Lower leg skin (tissue), 4 donors: ENCODE measurements at regions not wholly inside any gene's neighbourhood (a gene's known extent, or its start where the extent isn't known, plus 50 kb on each side); places are given as distances from the start of the nearest gene placed in this dataset.

ENCODE experiments used
- DNase-seq, 2 donors: peaks; one replicate each; pipeline ENCODE4 v3.0.0-alpha.2; 2019; ENCODE audit warnings: low spot score in 2 of 2
- H3K4me3 ChIP-seq: fragments of 200-600 bp; sonication (generic); 2 replicates; pipeline ENCODE4 v1.5.1; 2017; ENCODE audit warnings: mild to moderate bottlenecking, low read depth; ENCODE audit not compliant: poor library complexity, severe bottlenecking
- POLR2A ChIP-seq, 2 donors: fragments of 450-650 bp; IDR thresholded peaks; one replicate each; pipeline ENCODE4 v1.6.1; 2016 to 2017; ENCODE audit warnings: antibody characterized with exemption in 2 of 2, mild to moderate bottlenecking in 1 of 2, moderate library complexity in 1 of 2
- WGBS, 2 donors: methylation state at CpG; one replicate each; pipeline ENCODE4 v1.1.5; 2018; 5-methylcytosine and 5-hydroxymethylcytosine counted together
- intact Hi-C: fragments of 100-400 bp; cut with DNase I; formaldehyde crosslinking; loops from one replicate; pipeline ENCODE4 v1.15.0; 2023; ENCODE audit warnings: low total_unique reads
- TF ChIP-seq, protein P1 (sequence below), 3 donors: fragments of 450-650 bp; IDR thresholded peaks; one replicate each; pipeline ENCODE4 v1.5.1; 2016; ENCODE audit warnings: antibody characterized with exemption in 3 of 3, mild to moderate bottlenecking in 3 of 3, moderate library complexity in 2 of 3

DNA sequence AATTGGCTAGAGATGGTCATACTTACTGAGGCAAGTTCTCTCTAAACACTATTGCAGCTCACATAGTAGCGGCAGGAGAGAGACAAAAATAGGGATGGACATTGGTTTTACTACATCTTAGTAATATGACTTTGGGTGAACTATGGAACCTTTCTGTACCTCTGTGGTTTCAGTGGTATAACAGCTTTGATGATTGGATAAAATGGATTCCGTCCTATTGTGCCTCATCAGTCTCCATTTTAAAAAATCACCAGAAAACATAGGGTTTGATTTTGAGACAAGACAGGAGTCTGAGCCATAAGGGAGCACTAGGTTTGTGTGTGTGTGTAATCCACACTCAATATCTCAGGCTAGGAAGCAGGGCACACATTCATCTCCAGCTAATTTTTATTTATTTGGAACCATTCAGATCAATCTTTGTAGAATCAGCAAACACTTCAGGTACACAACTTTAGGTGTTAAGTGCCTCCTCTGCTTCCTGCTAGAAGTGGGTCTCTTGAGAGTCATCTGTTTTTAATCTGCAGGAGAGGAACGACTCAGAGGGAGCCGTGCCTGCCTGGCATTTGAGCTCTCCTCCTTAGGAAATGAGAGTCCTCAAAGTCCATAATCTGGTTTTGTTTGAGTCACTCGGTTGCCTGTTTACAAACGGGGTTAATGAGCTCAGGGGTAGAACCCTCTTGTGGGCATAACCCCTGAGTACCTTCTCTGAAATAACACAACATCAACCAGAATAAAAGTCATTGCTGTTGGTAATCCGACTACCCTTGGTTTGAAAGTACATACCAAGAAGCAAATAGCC lies 238.5 kb upstream of the BOD1L1 start:
- no peak overlapping the region for H3K4me3 ChIP-seq
- no peak for DNase-seq
- intact Hi-C loops, result no loop called here
- 64 to 65% methylated on average over 7 of the region's 7 CpGs for WGBS, 2 donors
- TF ChIP-seq POLR2A (IDR thresholded peaks at IDR 0.05), result no peak
- TF ChIP-seq, protein P1, sequence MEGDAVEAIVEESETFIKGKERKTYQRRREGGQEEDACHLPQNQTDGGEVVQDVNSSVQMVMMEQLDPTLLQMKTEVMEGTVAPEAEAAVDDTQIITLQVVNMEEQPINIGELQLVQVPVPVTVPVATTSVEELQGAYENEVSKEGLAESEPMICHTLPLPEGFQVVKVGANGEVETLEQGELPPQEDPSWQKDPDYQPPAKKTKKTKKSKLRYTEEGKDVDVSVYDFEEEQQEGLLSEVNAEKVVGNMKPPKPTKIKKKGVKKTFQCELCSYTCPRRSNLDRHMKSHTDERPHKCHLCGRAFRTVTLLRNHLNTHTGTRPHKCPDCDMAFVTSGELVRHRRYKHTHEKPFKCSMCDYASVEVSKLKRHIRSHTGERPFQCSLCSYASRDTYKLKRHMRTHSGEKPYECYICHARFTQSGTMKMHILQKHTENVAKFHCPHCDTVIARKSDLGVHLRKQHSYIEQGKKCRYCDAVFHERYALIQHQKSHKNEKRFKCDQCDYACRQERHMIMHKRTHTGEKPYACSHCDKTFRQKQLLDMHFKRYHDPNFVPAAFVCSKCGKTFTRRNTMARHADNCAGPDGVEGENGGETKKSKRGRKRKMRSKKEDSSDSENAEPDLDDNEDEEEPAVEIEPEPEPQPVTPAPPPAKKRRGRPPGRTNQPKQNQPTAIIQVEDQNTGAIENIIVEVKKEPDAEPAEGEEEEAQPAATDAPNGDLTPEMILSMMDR (IDR thresholded peaks at IDR 0.05), result no peak

DNA sequence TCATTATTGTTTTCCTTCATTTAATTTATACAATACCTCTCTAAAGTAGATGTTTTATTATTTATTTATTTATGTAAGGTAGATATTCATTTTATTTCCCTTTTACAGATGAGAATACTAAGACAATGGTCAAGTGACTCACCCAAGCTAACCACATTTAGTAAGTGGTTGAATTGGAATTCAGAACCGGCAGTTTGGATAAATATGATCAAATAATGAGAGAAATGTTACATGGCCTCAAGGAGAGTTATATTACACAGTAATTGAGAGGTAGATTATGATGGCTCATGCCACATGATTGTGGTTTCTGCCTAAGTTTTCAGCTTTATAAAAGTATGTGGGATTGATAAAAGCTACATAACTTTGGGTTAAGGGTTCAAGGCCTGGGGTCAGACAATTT lies 239.4 kb upstream of the BOD1L1 start:
- WGBS, 2 donors, result 68 to 92% methylated on average over 1 of the region's 1 CpG
- intact Hi-C loops, result no loop called here
- H3K4me3 ChIP-seq, result no peak overlapping the region

DNA sequence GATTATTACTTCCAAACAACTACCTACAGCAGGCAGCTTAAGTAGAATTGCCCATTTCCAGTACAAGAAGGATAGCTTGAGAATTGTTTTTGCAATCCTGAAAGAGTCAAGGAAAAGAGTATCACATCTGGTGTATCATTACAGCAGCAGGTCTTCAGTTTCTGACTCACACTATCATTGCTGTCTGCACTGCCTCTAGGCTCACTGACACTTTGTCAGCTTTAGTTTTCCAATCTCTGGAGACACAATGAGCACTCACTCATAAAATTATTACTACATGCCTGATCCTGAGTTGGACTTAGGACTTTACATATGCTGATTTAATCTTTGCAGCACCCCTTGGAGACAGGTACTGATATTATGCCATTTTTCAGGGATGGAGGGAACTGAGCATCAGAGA lies 244.6 kb upstream of the BOD1L1 start:
- intact Hi-C loops, result no loop called here
- DNase-seq, result no peak

More for the DNA sequence above, 239.4 kb upstream of the BOD1L1 start:
- TF ChIP-seq POLR2A (IDR thresholded peaks at IDR 0.05), result no peak
- TF ChIP-seq, protein P1 (IDR thresholded peaks at IDR 0.05), result no peak
- DNase-seq, result no peak

DNA sequence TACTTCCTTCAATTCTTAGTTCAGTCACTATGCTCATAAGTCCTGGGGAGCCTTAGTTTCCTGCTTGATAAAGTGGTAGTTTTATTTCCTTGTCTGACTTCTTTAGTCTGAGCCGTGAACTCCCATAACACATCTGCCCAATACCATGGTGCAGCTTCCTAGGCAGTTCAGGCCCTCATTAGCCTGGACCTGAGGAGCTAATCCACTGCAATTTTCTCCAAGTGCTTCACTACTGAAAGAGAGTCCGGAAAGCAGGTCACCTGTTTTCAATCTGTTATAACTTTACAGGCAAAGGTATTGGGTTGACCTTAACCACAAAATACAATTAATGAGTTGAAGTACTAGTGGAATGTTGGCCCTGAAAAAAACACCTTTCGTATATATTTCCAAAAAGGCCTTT lies 245.4 kb upstream of the BOD1L1 start:
- WGBS, 2 donors, result 72 to 80% methylated on average over 3 of the region's 3 CpGs
- no peak for DNase-seq

More for the DNA sequence above, 244.6 kb upstream of the BOD1L1 start:
- TF ChIP-seq, protein P1 (IDR thresholded peaks at IDR 0.05), result no peak
- no peak for TF ChIP-seq POLR2A (IDR thresholded peaks at IDR 0.05)
- no peak overlapping the region for H3K4me3 ChIP-seq

DNA sequence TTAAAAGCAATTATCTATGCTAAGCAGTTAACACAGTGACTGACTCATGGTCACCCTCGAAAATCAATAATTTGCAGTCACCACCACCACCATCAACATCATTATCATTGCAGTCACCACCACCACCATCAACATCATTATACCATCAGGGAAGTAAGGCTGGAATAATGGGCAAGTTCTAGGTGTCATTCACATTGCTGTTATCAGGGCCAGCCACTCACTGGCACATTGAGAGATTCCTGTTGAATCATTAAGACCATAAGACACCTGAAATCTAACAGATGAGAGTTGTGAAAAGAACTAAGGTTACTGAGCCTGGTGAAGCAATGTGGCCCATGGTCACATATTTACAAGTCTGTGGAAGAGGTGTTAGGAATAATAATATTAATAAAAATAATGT lies 247.7 kb upstream of the BOD1L1 start:
- intact Hi-C loops, result no loop called here
- 74 to 90% methylated on average over 1 of the region's 1 CpG for WGBS, 2 donors

More for the DNA sequence above, 245.4 kb upstream of the BOD1L1 start:
- no peak for TF ChIP-seq POLR2A (IDR thresholded peaks at IDR 0.05)
- TF ChIP-seq, protein P1 (IDR thresholded peaks at IDR 0.05), result no peak
- no peak overlapping the region for H3K4me3 ChIP-seq
- intact Hi-C loops, result no loop called here

More for the DNA sequence above, 247.7 kb upstream of the BOD1L1 start:
- TF ChIP-seq, protein P1 (IDR thresholded peaks at IDR 0.05), result no peak
- TF ChIP-seq POLR2A (IDR thresholded peaks at IDR 0.05), result no peak
- no peak for DNase-seq
- no peak overlapping the region for H3K4me3 ChIP-seq
